ENCODE measurements at regions not wholly inside any gene's neighbourhood (a gene's known extent, or its start where the extent isn't known, plus 50 kb on each side); places are given as distances from the start of the nearest gene placed in this dataset.

GRCh38 chr10:33126742-33127141 is 168.7 kb upstream of the ITGB1 start:
- no peak overlapping the region for H4K8ac ChIP-seq (ENCODE audit: extremely low read depth, insufficient read depth, low read length)
- no peak for DNase-seq (ENCODE audit: low read depth in 1 of 2, low spot score in 2 of 2)
- H3K9me3 ChIP-seq (ENCODE audit: insufficient read depth in 2 of 2, low read depth in 1 of 2, low read length in 1 of 2), result no peaks in the 10 kb centered on the region
- H3K56ac ChIP-seq (replicated peaks; ENCODE audit: insufficient read length, low read depth, low read length), result no peak overlapping the region
- no peaks in the 10 kb centered on the region for H4K20me1 ChIP-seq (replicated peaks in 1 of 2; ENCODE audit: control insufficient read depth in 1 of 2, insufficient read depth in 2 of 2, low read length in 2 of 2)
- no peak overlapping the region for H2BK12ac ChIP-seq (ENCODE audit: low read depth, low read length)
- no peak overlapping the region for H3K4me3 ChIP-seq (ENCODE audit: extremely low read depth in 1 of 4, insufficient read depth in 2 of 4, low read depth in 3 of 4, low read length in 4 of 4)
- no peaks in the 10 kb centered on the region for H3K23me2 ChIP-seq (ENCODE audit: low read depth, low read length)
- POLR2A ChIA-PET (ENCODE audit: partially characterized antibody), result no interaction called here
- no peak overlapping the region for H3K18ac ChIP-seq (ENCODE audit: extremely low read depth, low read length)
- H3K36me3 ChIP-seq (ENCODE audit: control insufficient read depth in 2 of 4, insufficient read depth in 4 of 4, low read length in 3 of 4), result no peaks in the 10 kb centered on the region
- H3K27ac ChIP-seq (ENCODE audit: low read depth, low read length), result no peak overlapping the region
- H3K14ac ChIP-seq (ENCODE audit: insufficient read length), result no peak overlapping the region
- peaks cover 0 to 2% (median 0%) of the 10 kb centered on the region in 4 experiments; a peak in 2 of 7 replicates for H3K4me1 ChIP-seq (replicated peaks in 1 of 4; ENCODE audit: control insufficient read depth in 3 of 4, insufficient read depth in 4 of 4, low read length in 3 of 4)
- no peak overlapping the region for H3K23ac ChIP-seq (ENCODE audit: insufficient read length)
- H3K4ac ChIP-seq (replicated peaks; ENCODE audit: insufficient read length, low read depth, low read length), result no peak overlapping the region
- no peak overlapping the region for H2BK120ac ChIP-seq (replicated peaks; ENCODE audit: low read depth, low read length)
- FAIRE-seq, result no peak
- H3K79me1 ChIP-seq (ENCODE audit: low read depth, low read length), result no peaks in the 10 kb centered on the region
- no peak overlapping the region for H2AFZ ChIP-seq (ENCODE audit: low read length)
- 95% methylated on average over 6 of the region's 6 CpGs; no CpG with 5 or more reads in 1 of the 2 experiments for WGBS, 2 experiments (ENCODE audit: extremely low coverage in 1 of 2, insufficient coverage in 1 of 2, insufficient read length in 1 of 2, insufficient replicate concordance in 2 of 2, low coverage in 1 of 2, low lambda C conversion rate in 2 of 2, missing lambda C conversion rate in 1 of 2)
- no peak overlapping the region for H2BK5ac ChIP-seq (ENCODE audit: low read depth, low read length)
- CTCF ChIA-PET (ENCODE audit: partially characterized antibody), result interaction anchor here (1.0 to 4.5 kb wide), 7 partner anchors 12 to 350 kb away, joined by 3 to 34 read pairs (median 4); no protein-coding TSS in a partner anchor
- H2BK20ac ChIP-seq (ENCODE audit: low read length), result no peak overlapping the region
- H3K79me2 ChIP-seq (ENCODE audit: control insufficient read depth in 1 of 2, insufficient read depth in 2 of 2, low read length in 2 of 2), result no peaks in the 10 kb centered on the region
- no peak overlapping the region for H4K5ac ChIP-seq (ENCODE audit: insufficient read length, low read depth, low read length)
- H3K27me3 ChIP-seq (replicated peaks in 1 of 4; ENCODE audit: control insufficient read depth in 3 of 4, extremely low read depth in 1 of 4, insufficient read depth in 3 of 4, low read length in 3 of 4), result no peaks in the 10 kb centered on the region
- no peak overlapping the region for H4K91ac ChIP-seq (replicated peaks; ENCODE audit: insufficient read length, low read length)
- no peak overlapping the region for H2BK15ac ChIP-seq (ENCODE audit: low read length)
- H3K9ac ChIP-seq (replicated peaks in 1 of 4; ENCODE audit: extremely low read depth in 1 of 4, low read depth in 3 of 4, low read length in 3 of 4), result no peak overlapping the region
- H2AK5ac ChIP-seq (ENCODE audit: low read depth, low read length), result no peak overlapping the region
- TF ChIP-seq MAFK (IDR thresholded peaks at IDR 0.05; ENCODE audit: low read depth, low read length) (no peak), POU5F1 (IDR thresholded peaks at IDR 0.05; ENCODE audit: low read depth, low read length) (no peak), ZNF274 (IDR thresholded peaks at IDR 0.05; ENCODE audit: borderline replicate concordance, extremely low read depth, low read length) (no peak), SRF (IDR thresholded peaks at IDR 0.05; ENCODE audit: low read depth, low read length) (no peak), NRF1 (IDR thresholded peaks at IDR 0.05; ENCODE audit: low read depth, low read length) (no peak), POLR2A (IDR thresholded peaks at IDR 0.05; ENCODE audit: control extremely low read depth in 1 of 2, low read depth in 2 of 2, low read length in 2 of 2) (no peak), HDAC2 (IDR thresholded peaks at IDR 0.05; ENCODE audit: borderline replicate concordance in 1 of 2, low read depth in 2 of 2, low read length in 2 of 2) (no peak), YY1 (IDR thresholded peaks at IDR 0.05; ENCODE audit: low read depth, low read length) (no peak), CTCF (IDR thresholded peaks at IDR 0.05; ENCODE audit: control extremely low read depth in 1 of 3, insufficient read depth in 1 of 3, low read depth in 1 of 3, low read length in 3 of 3) (no peak), GABPA (IDR thresholded peaks at IDR 0.05; ENCODE audit: borderline replicate concordance, insufficient read depth, low read length) (no peak), TEAD4 (IDR thresholded peaks at IDR 0.05; ENCODE audit: low read depth, low read length) (no peak), TCF12 (IDR thresholded peaks at IDR 0.05; ENCODE audit: low read depth, low read length) (no peak), SP1 (IDR thresholded peaks at IDR 0.05; ENCODE audit: low read depth, low read length) (no peak)
- H3K4me2 ChIP-seq (ENCODE audit: insufficient read depth in 1 of 2, low read depth in 2 of 2, low read length in 2 of 2), result no peak overlapping the region

Data from H1 (cell line).